ENCODE measurements at regions not wholly inside any gene's neighbourhood (a gene's known extent, or its start where the extent isn't known, plus 50 kb on each side); places are given as distances from the start of the nearest gene placed in this dataset.

DNA sequence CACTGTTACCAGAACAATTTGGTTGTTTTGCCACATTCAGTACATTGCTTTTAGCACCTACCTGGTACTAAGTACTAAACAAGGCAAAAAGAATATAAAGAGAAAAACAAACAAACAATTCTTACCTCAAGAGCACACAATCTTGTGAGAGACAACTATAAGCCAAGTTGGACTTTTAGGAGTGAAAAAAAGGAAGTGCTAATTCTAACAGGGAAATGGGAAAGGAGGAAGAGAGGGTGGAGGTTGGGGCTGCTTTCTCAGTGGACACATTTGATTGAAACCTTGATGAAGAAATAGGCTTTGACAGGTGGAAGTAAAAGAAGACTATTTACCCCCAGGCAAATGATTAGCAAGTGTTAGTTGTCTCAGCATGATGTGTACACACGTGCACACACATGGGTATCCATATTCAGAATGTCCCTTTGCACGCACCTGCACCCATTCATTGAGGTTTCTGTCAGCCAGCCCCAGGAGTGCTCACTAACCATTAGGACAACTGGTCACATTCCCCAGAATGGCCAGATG, 302.6 kb downstream of the ACTL7B start:
- intact Hi-C loops (cut with DNase I), result no loop called here
- H3K9me3 ChIP-seq, result no peaks in the 10 kb centered on the region
- no peaks in the 10 kb centered on the region for H3K27me3 ChIP-seq
- no peak overlapping the region for H3K4me3 ChIP-seq
- TF ChIP-seq POLR2A (IDR thresholded peaks at IDR 0.05; ENCODE audit: low read depth) (no peak), CTCF (IDR thresholded peaks at IDR 0.05) (no peak), POLR2AphosphoS5 (IDR thresholded peaks at IDR 0.05) (no peak), EP300 (IDR thresholded peaks at IDR 0.05) (no peak)
- no peaks in the 10 kb centered on the region for H3K36me3 ChIP-seq
- no peak overlapping the region for H3K27ac ChIP-seq (replicated peaks in 1 of 4)
- WGBS, result 94% methylated on average over 2 of the region's 2 CpGs
- no peaks in the 10 kb centered on the region for H3K4me1 ChIP-seq
- peak; percentile 29 for DNase-seq (ENCODE audit: extremely low spot score)

GRCh38 chr9:108552459-108553040, 303.2 kb downstream of the ACTL7B start:
- Histone ChIP-seq H3K9me3 (no peaks in the 10 kb centered on the region), H3K36me3 (no peaks in the 10 kb centered on the region), H3K27me3 (no peaks in the 10 kb centered on the region), H3K4me3 (no peak overlapping the region), H3K27ac (replicated peaks in 1 of 4) (no peak overlapping the region), H3K4me1 (no peaks in the 10 kb centered on the region)
- no peak for TF ChIP-seq POLR2AphosphoS5 (IDR thresholded peaks at IDR 0.05)
- TF ChIP-seq EP300 (IDR thresholded peaks at IDR 0.05), result no peak
- TF ChIP-seq POLR2A (IDR thresholded peaks at IDR 0.05; ENCODE audit: low read depth), result no peak
- no peak for TF ChIP-seq CTCF (IDR thresholded peaks at IDR 0.05)
- intact Hi-C loops (cut with DNase I), result no loop called here
- 70% methylated on average over 7 of the region's 7 CpGs for whole genome bisulfite sequencing
- DNase-seq (ENCODE audit: extremely low spot score), result peak; percentile 82

- Histone ChIP-seq H3K4me1 (no peaks in the 10 kb centered on the region), H3K9me3 (no peaks in the 10 kb centered on the region), H3K27ac (replicated peaks in 1 of 4) (no peak overlapping the region), H3K36me3 (no peaks in the 10 kb centered on the region), H3K27me3 (no peaks in the 10 kb centered on the region), H3K4me3 (no peak overlapping the region)
- no peak for TF ChIP-seq EP300 (IDR thresholded peaks at IDR 0.05)
- TF ChIP-seq CTCF (IDR thresholded peaks at IDR 0.05), result no peak
- no peak for TF ChIP-seq POLR2A (IDR thresholded peaks at IDR 0.05; ENCODE audit: low read depth)
- no peak for TF ChIP-seq POLR2AphosphoS5 (IDR thresholded peaks at IDR 0.05)
- intact Hi-C loops (cut with DNase I), result no loop called here
- WGBS, result 75% methylated on average over 12 of the region's 12 CpGs
- DNase-seq (ENCODE audit: extremely low spot score), result peak; percentile 80
These were observed 304.6 kb downstream of the ACTL7B start for GRCh38 chr9:108551030-108551841.

GRCh38 chr9:108550106-108550505, 305.7 kb downstream of the ACTL7B start:
- WGBS, result 84% methylated on average over 4 of the region's 4 CpGs
- intact Hi-C loops (cut with DNase I), result no loop called here
- TF ChIP-seq POLR2AphosphoS5 (IDR thresholded peaks at IDR 0.05) (no peak), POLR2A (IDR thresholded peaks at IDR 0.05; ENCODE audit: low read depth) (no peak), CTCF (IDR thresholded peaks at IDR 0.05) (no peak), EP300 (IDR thresholded peaks at IDR 0.05) (no peak)
- no peak overlapping the region for H3K4me3 ChIP-seq
- no peaks in the 10 kb centered on the region for H3K36me3 ChIP-seq
- H3K27ac ChIP-seq (replicated peaks in 1 of 4), result no peak overlapping the region
- DNase-seq (ENCODE audit: extremely low spot score), result no peak
- no peaks in the 10 kb centered on the region for H3K4me1 ChIP-seq
- no peaks in the 10 kb centered on the region for H3K27me3 ChIP-seq
- H3K9me3 ChIP-seq, result no peaks in the 10 kb centered on the region
